ENCODE measurements at regions not wholly inside any gene's neighbourhood (a gene's known extent, or its start where the extent isn't known, plus 50 kb on each side); places are given as distances from the start of the nearest gene placed in this dataset.

GRCh38 chr9:74333384-74334032 is 163.6 kb upstream of the RORB start:
- TF ChIP-seq POLR2A (IDR thresholded peaks at IDR 0.05) = no peak
- TF ChIP-seq, protein P1, sequence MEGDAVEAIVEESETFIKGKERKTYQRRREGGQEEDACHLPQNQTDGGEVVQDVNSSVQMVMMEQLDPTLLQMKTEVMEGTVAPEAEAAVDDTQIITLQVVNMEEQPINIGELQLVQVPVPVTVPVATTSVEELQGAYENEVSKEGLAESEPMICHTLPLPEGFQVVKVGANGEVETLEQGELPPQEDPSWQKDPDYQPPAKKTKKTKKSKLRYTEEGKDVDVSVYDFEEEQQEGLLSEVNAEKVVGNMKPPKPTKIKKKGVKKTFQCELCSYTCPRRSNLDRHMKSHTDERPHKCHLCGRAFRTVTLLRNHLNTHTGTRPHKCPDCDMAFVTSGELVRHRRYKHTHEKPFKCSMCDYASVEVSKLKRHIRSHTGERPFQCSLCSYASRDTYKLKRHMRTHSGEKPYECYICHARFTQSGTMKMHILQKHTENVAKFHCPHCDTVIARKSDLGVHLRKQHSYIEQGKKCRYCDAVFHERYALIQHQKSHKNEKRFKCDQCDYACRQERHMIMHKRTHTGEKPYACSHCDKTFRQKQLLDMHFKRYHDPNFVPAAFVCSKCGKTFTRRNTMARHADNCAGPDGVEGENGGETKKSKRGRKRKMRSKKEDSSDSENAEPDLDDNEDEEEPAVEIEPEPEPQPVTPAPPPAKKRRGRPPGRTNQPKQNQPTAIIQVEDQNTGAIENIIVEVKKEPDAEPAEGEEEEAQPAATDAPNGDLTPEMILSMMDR (IDR thresholded peaks at IDR 0.05) = no peak

All from body of pancreas (tissue), 4 donors.